ENCODE measurements at regions not wholly inside any gene's neighbourhood (a gene's known extent, or its start where the extent isn't known, plus 50 kb on each side); places are given as distances from the start of the nearest gene placed in this dataset.

- no peak overlapping the region for H3K27ac ChIP-seq (ENCODE audit: low read depth, low read length)
- no peak overlapping the region for H3K4me3 ChIP-seq (ENCODE audit: low read length)
- H3K27me3 ChIP-seq (ENCODE audit: control insufficient read depth in 2 of 2, insufficient read depth in 2 of 2, low read length in 2 of 2), result no peaks in the 10 kb centered on the region
- Mint-ChIP-seq H3K4me3 (no peak overlapping the region), H3K9me3 (no peaks in the 10 kb centered on the region), H3K27ac (no peak overlapping the region), H3K4me1 (no peaks in the 10 kb centered on the region), H3K36me3 (no peaks in the 10 kb centered on the region), H3K27me3 (peaks cover 3 to 25% (median 14%) of the 10 kb centered on the region in 5 donors)
- POLR2A ChIA-PET, result no interaction called here
- DNase-seq (no peak), ATAC-seq (no peak)
- no peaks in the 10 kb centered on the region for H3K36me3 ChIP-seq (ENCODE audit: control insufficient read depth in 2 of 3, insufficient read depth in 3 of 3, low read length in 3 of 3)
- intact Hi-C loops (cut with micrococcal nuclease), result no loop called here
- CTCF ChIA-PET, result no interaction called here
- H3K9me3 ChIP-seq (ENCODE audit: control insufficient read depth in 2 of 3, low read length in 3 of 3), result no peaks in the 10 kb centered on the region
- H3K4me1 ChIP-seq (ENCODE audit: control insufficient read depth in 2 of 2, insufficient read depth in 2 of 2, low read length in 2 of 2), result no peaks in the 10 kb centered on the region
Observed at GRCh38 chr1:48077795-48078222, 80.6 kb upstream of the TRABD2B start.

GRCh38 chr1:48076017-48076416, 78.8 kb upstream of the TRABD2B start:
- H3K4me1 ChIP-seq (ENCODE audit: control insufficient read depth in 2 of 2, insufficient read depth in 2 of 2, low read length in 2 of 2), result no peaks in the 10 kb centered on the region
- CTCF ChIA-PET, result no interaction called here
- H3K27ac Mint-ChIP-seq, result no peak overlapping the region
- no peaks in the 10 kb centered on the region for H3K27me3 ChIP-seq (ENCODE audit: control insufficient read depth in 2 of 2, insufficient read depth in 2 of 2, low read length in 2 of 2)
- H3K4me3 Mint-ChIP-seq, result no peak overlapping the region
- peaks cover 0 to 25% (median 19%) of the 10 kb centered on the region in 5 donors for H3K27me3 Mint-ChIP-seq
- no peaks in the 10 kb centered on the region for H3K36me3 ChIP-seq (ENCODE audit: control insufficient read depth in 2 of 3, insufficient read depth in 3 of 3, low read length in 3 of 3)
- H3K9me3 ChIP-seq (ENCODE audit: control insufficient read depth in 2 of 3, low read length in 3 of 3), result no peaks in the 10 kb centered on the region
- H3K4me1 Mint-ChIP-seq, result no peaks in the 10 kb centered on the region
- no peak for ATAC-seq
- H3K27ac ChIP-seq (ENCODE audit: low read depth, low read length), result no peak overlapping the region
- H3K4me3 ChIP-seq (ENCODE audit: low read length), result no peak overlapping the region
- intact Hi-C loops (cut with micrococcal nuclease), result no loop called here
- peaks cover 0 to 3% (median 0%) of the 10 kb centered on the region in 5 donors for H3K36me3 Mint-ChIP-seq
- POLR2A ChIA-PET, result no interaction called here
- peaks cover 0 to 4% (median 0%) of the 10 kb centered on the region in 11 donors for H3K9me3 Mint-ChIP-seq
- DNase-seq, result no peak

GRCh38 chr1:48073798-48074530, 76.8 kb upstream of the TRABD2B start:
- Histone ChIP-seq H3K9me3 (ENCODE audit: control insufficient read depth in 2 of 3, low read length in 3 of 3) (no peaks in the 10 kb centered on the region), H3K27ac (ENCODE audit: low read depth, low read length) (no peak overlapping the region), H3K4me3 (ENCODE audit: low read length) (no peak overlapping the region), H3K36me3 (ENCODE audit: control insufficient read depth in 2 of 3, insufficient read depth in 3 of 3, low read length in 3 of 3) (no peaks in the 10 kb centered on the region), H3K4me1 (ENCODE audit: control insufficient read depth in 2 of 2, insufficient read depth in 2 of 2, low read length in 2 of 2) (no peaks in the 10 kb centered on the region), H3K27me3 (ENCODE audit: control insufficient read depth in 2 of 2, insufficient read depth in 2 of 2, low read length in 2 of 2) (no peaks in the 10 kb centered on the region)
- H3K4me1 Mint-ChIP-seq, result no peaks in the 10 kb centered on the region
- peaks cover 0 to 3% (median 0%) of the 10 kb centered on the region in 5 donors for H3K36me3 Mint-ChIP-seq
- peaks cover 0 to 25% (median 20%) of the 10 kb centered on the region in 5 donors for H3K27me3 Mint-ChIP-seq
- ATAC-seq, result no peak
- H3K4me3 Mint-ChIP-seq, result no peak overlapping the region
- CTCF ChIA-PET, result no interaction called here
- DNase-seq, result no peak
- intact Hi-C loops (cut with micrococcal nuclease), result no loop called here
- no peak overlapping the region for H3K27ac Mint-ChIP-seq
- H3K9me3 Mint-ChIP-seq, result peaks cover 0 to 4% (median 0%) of the 10 kb centered on the region in 11 donors
- POLR2A ChIA-PET, result no interaction called here

- DNase-seq (no peak), ATAC-seq (no peak)
- H3K4me3 ChIP-seq (ENCODE audit: low read length), result no peak overlapping the region
- ChIA-PET POLR2A (no interaction called here), CTCF (no interaction called here)
- no peaks in the 10 kb centered on the region for H3K27me3 ChIP-seq (ENCODE audit: control insufficient read depth in 2 of 2, insufficient read depth in 2 of 2, low read length in 2 of 2)
- H3K9me3 ChIP-seq (ENCODE audit: control insufficient read depth in 2 of 3, low read length in 3 of 3), result no peaks in the 10 kb centered on the region
- Mint-ChIP-seq H3K4me3 (no peak overlapping the region), H3K27ac (no peak overlapping the region), H3K9me3 (peaks cover 0 to 4% (median 0%) of the 10 kb centered on the region in 11 donors), H3K36me3 (peaks cover 0 to 3% (median 0%) of the 10 kb centered on the region in 5 donors), H3K27me3 (peaks cover 0 to 23% (median 19%) of the 10 kb centered on the region in 5 donors), H3K4me1 (no peaks in the 10 kb centered on the region)
- H3K4me1 ChIP-seq (ENCODE audit: control insufficient read depth in 2 of 2, insufficient read depth in 2 of 2, low read length in 2 of 2), result no peaks in the 10 kb centered on the region
- no peak overlapping the region for H3K27ac ChIP-seq (ENCODE audit: low read depth, low read length)
- H3K36me3 ChIP-seq (ENCODE audit: control insufficient read depth in 2 of 3, insufficient read depth in 3 of 3, low read length in 3 of 3), result no peaks in the 10 kb centered on the region
- intact Hi-C loops (cut with micrococcal nuclease), result no loop called here
Observed at GRCh38 chr1:48071513-48071912, 74.3 kb upstream of the TRABD2B start.

GRCh38 chr1:48070396-48070750, 73.2 kb upstream of the TRABD2B start:
- H3K36me3 Mint-ChIP-seq, result peaks cover 0 to 3% (median 0%) of the 10 kb centered on the region in 5 donors
- no peak for ATAC-seq

GRCh38 chr1:48069662-48070395, 72.6 kb upstream of the TRABD2B start:
- ATAC-seq (no peak), DNase-seq (no peak)
- Mint-ChIP-seq H3K27ac (peak overlapping the region in 1 of 9 donors; percentile 12), H3K36me3 (peaks cover 0 to 3% (median 0%) of the 10 kb centered on the region in 5 donors), H3K9me3 (peaks cover 0 to 4% (median 0%) of the 10 kb centered on the region in 11 donors), H3K4me3 (no peak overlapping the region), H3K27me3 (peaks cover 0 to 20% (median 9%) of the 10 kb centered on the region in 5 donors), H3K4me1 (no peaks in the 10 kb centered on the region)
- no peak overlapping the region for H3K27ac ChIP-seq (ENCODE audit: low read depth, low read length)
- no peak overlapping the region for H3K4me3 ChIP-seq (ENCODE audit: low read length)
- H3K4me1 ChIP-seq (ENCODE audit: control insufficient read depth in 2 of 2, insufficient read depth in 2 of 2, low read length in 2 of 2), result no peaks in the 10 kb centered on the region
- no peaks in the 10 kb centered on the region for H3K36me3 ChIP-seq (ENCODE audit: control insufficient read depth in 2 of 3, insufficient read depth in 3 of 3, low read length in 3 of 3)
- POLR2A ChIA-PET, result no interaction called here
- H3K27me3 ChIP-seq (ENCODE audit: control insufficient read depth in 2 of 2, insufficient read depth in 2 of 2, low read length in 2 of 2), result no peaks in the 10 kb centered on the region
- H3K9me3 ChIP-seq (ENCODE audit: control insufficient read depth in 2 of 3, low read length in 3 of 3), result no peaks in the 10 kb centered on the region
- intact Hi-C loops (cut with micrococcal nuclease), result no loop called here
- CTCF ChIA-PET, result no interaction called here

More at GRCh38 chr1:48070396-48070750, 73.2 kb upstream of the TRABD2B start:
- Histone ChIP-seq H3K4me3 (ENCODE audit: low read length) (no peak overlapping the region), H3K27me3 (ENCODE audit: control insufficient read depth in 2 of 2, insufficient read depth in 2 of 2, low read length in 2 of 2) (no peaks in the 10 kb centered on the region), H3K27ac (ENCODE audit: low read depth, low read length) (no peak overlapping the region), H3K36me3 (ENCODE audit: control insufficient read depth in 2 of 3, insufficient read depth in 3 of 3, low read length in 3 of 3) (no peaks in the 10 kb centered on the region), H3K4me1 (ENCODE audit: control insufficient read depth in 2 of 2, insufficient read depth in 2 of 2, low read length in 2 of 2) (no peaks in the 10 kb centered on the region), H3K9me3 (ENCODE audit: control insufficient read depth in 2 of 3, low read length in 3 of 3) (no peaks in the 10 kb centered on the region)
- Mint-ChIP-seq H3K4me3 (no peak overlapping the region), H3K27me3 (peaks cover 0 to 22% (median 12%) of the 10 kb centered on the region in 5 donors), H3K4me1 (no peaks in the 10 kb centered on the region), H3K9me3 (peaks cover 0 to 4% (median 0%) of the 10 kb centered on the region in 11 donors), H3K27ac (no peak overlapping the region)
- ChIA-PET POLR2A (no interaction called here), CTCF (no interaction called here)
- intact Hi-C loops (cut with micrococcal nuclease), result no loop called here
- no peak for DNase-seq
